Neural cell (in vitro differentiated cells): ENCODE measurements at regions not wholly inside any gene's neighbourhood (a gene's known extent, or its start where the extent isn't known, plus 50 kb on each side); places are given as distances from the start of the nearest gene placed in this dataset.

Experiments used
- CTCF ChIP-seq: fragments of 450-650 bp; IDR thresholded peaks from 2 replicates; pipeline ENCODE4 v1.5.1; 2014; ENCODE audit warnings: antibody characterized with exemption, mild to moderate bottlenecking, moderate library complexity; ENCODE audit not compliant: poor library complexity, severe bottlenecking
- EZH2 ChIP-seq: fragments of 200-600, 300-800 bp; shearing (Covaris generic), sonication (generic); IDR thresholded peaks from 2 replicates; pipeline ENCODE4 v1.6.1; 2014; ENCODE audit warnings: antibody characterized with exemption, low read length, borderline replicate concordance, mild to moderate bottlenecking; ENCODE audit not compliant: insufficient read depth, poor library complexity, severe bottlenecking
- POLR2AphosphoS5 ChIP-seq: IDR thresholded peaks from 2 replicates; pipeline ENCODE4 v1.6.1; 2012
- REST ChIP-seq: IDR thresholded peaks from 2 replicates; pipeline ENCODE4 v1.6.1; 2012; ENCODE audit warnings: borderline replicate concordance

- TF ChIP-seq POLR2AphosphoS5, result no peak
- TF ChIP-seq EZH2, result no peak
- TF ChIP-seq REST, result no peak
- no peak for TF ChIP-seq CTCF
Measured at GRCh38 chr2:204154863-204155262, 218.3 kb downstream of the ICOS start.
